ENCODE measurements at regions not wholly inside any gene's neighbourhood (a gene's known extent, or its start where the extent isn't known, plus 50 kb on each side); places are given as distances from the start of the nearest gene placed in this dataset.

DNA sequence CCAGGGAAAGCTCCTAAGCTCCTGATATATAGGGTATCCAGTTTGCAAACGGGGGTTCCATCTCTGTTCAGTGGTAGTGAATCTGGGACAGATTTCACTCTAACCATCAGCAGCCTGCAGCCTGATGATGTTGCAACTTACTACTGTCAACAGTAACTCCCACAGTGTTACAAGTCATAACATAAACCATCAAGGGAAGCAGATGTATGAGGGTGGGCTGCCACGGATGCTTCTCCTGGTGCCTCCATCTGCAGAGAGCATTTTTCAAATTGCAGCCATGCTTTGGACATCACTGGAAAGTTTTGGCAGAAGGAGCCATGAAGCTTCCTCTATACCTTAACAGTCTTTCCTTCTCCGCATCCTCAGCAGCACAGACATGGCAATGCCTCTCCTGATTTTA, 234.5 kb downstream of the ANKRD36B start:
- no peak for TF ChIP-seq NFIC (IDR thresholded peaks at IDR 0.05)
- TF ChIP-seq EP300 (IDR thresholded peaks at IDR 0.05; ENCODE audit: borderline replicate concordance) = no peak
- no peak for TF ChIP-seq RAD21 (IDR thresholded peaks at IDR 0.05; ENCODE audit: low read depth)
- TF ChIP-seq USF1 (IDR thresholded peaks at IDR 0.05) = no peak
- TF ChIP-seq TEAD4 (IDR thresholded peaks at IDR 0.05) = no peak
- TF ChIP-seq, protein P1, sequence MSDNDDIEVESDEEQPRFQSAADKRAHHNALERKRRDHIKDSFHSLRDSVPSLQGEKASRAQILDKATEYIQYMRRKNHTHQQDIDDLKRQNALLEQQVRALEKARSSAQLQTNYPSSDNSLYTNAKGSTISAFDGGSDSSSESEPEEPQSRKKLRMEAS (IDR thresholded peaks at IDR 0.05) = no peak
- TF ChIP-seq TCF12 (IDR thresholded peaks at IDR 0.05; ENCODE audit: low read depth) = no peak
- TF ChIP-seq CEBPB (IDR thresholded peaks at IDR 0.05) = no peak
- no peak for TF ChIP-seq REST (IDR thresholded peaks at IDR 0.05; ENCODE audit: low read depth)
- no peak for TF ChIP-seq EGR1 (IDR thresholded peaks at IDR 0.05)
- no peak for TF ChIP-seq CREB1 (IDR thresholded peaks at IDR 0.05; ENCODE audit: low read depth)
- no peak for TF ChIP-seq TAF1 (IDR thresholded peaks at IDR 0.05; ENCODE audit: low read depth)
- TF ChIP-seq YY1 (IDR thresholded peaks at IDR 0.05; ENCODE audit: low read depth) = no peak
- no peak for TF ChIP-seq ZBTB7A (IDR thresholded peaks at IDR 0.05; ENCODE audit: low read depth)
